Ureter (tissue), 1 donor: ENCODE measurements at regions not wholly inside any gene's neighbourhood (a gene's known extent, or its start where the extent isn't known, plus 50 kb on each side); places are given as distances from the start of the nearest gene placed in this dataset.

Source experiments
- DNase-seq: peaks from one replicate; pipeline ENCODE4 v3.0.0-alpha.2; 2020; ENCODE audit warnings: low spot score
- donor health status: DM: yes; HTN: yes; CAD: no.

- no peak for DNase-seq
Observed at GRCh38 chr6:139763468-139764210, 389.2 kb upstream of the CITED2 start.

GRCh38 chr6:139762587-139763031 lies 388.2 kb upstream of the CITED2 start:
- no peak for DNase-seq

DNA sequence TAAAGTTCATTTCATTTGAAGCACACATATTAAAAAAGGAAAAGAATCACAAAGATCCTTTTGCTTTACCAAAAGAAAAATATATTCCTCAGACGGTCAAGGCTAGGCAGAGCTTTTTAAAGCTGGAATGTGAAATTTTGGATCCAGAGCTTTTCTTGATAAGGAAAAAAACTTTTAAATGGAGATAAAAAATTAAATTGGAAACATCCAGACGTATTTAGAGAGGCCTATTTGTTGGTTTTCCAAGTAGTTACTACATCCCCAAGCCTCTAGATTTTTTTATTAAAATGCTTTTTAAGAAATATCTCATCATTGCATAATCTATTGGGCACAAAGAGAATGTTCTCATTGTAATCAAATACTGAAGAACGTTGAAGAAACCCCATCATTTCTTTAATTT lies 385.7 kb upstream of the CITED2 start:
- DNase-seq = no peak

GRCh38 chr6:139759086-139759485 lies 384.6 kb upstream of the CITED2 start:
- no peak for DNase-seq

- no peak for DNase-seq
Observed at GRCh38 chr6:139758209-139758611, 383.8 kb upstream of the CITED2 start.

DNA sequence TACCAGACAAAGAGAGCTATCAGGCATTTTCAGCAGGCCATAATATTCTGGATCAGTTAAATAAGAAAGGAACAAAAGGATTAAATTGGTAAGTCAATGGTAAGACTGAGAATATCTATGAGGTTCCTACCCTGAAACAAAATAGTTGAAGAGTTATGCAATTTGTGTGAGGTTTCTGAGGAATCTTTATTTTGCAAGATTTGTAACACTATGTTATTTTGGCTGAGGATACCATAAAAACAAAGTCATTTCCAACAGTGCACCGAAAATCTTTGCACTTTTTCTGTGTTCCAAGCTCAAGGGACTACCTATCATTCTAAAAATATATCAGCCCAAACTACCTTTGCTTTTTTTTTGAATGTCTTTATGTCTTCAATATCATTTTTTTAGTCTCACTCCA lies 383.3 kb upstream of the CITED2 start:
- no peak for DNase-seq

DNA sequence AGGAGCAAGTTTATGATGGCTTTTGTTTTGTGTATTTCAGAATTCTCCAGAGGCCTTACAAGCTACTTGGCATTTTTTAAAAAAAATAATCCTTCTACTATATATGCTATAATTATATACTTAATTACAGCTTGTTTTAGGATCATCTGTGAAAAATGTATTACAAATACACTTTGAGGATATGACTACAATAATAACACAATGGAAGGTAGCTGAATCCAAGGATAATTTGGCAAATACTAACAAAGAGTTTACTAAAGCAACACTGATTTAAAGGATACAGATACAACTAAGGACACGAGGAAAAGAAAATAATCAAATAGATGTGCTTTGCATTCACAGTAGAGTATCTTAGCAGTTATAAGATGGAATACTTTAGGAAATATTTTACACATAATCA lies 381.9 kb upstream of the CITED2 start:
- no peak for DNase-seq

- no peak for DNase-seq
Observed at GRCh38 chr6:139754898-139755775, 380.7 kb upstream of the CITED2 start.

DNA sequence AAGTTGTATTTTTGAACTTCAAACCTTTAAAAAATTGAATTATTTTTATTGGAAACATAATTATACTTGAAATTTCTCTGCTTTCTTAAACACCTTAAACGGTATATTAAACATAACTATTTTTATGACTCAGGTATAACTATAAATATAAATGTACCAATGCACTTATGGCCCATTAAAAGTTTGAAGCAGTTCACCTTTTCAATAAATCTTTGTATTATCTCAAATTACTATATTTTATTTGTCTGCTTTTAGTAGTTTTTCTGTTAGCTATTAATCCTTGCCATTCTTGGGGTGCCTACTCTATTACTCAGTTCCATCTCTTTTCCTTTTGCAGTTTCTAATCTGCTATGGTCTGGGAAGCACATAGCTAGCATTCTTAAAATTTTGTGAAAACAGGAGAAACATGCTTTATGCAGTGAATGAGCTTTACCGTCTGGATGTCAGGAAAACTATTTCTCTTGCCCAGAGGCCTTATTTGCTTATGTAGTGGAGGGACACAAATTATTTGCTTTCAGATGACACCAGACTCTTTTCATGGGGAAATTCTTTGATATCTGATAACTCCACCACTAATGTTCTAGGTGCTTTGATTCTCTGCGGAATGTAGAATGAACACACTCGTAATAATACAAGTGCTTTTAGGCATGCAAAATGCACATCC lies 378.9 kb upstream of the CITED2 start:
- DNase-seq = no peak

- DNase-seq = no peak
Observed at GRCh38 chr6:139752086-139752485, 377.6 kb upstream of the CITED2 start.

DNA sequence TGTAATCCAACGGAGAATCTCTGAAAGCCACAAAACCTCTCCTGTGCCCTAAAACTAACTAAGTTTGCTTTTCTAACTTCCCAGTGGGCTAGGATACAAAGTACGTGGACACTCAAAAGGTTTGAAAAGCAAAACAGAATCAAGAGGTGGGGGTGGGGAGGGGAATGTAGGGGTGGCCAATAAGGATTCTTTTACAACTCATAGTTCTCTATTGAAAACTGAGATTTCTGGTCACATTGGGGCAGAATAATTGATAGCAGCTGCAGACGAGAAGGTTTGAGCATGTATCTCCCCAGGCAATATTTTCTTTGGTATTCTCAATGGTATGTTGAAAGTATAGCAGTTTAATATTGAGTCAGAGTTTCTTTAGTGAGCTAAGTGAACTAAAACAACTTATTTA lies 376.7 kb upstream of the CITED2 start:
- no peak for DNase-seq

DNA sequence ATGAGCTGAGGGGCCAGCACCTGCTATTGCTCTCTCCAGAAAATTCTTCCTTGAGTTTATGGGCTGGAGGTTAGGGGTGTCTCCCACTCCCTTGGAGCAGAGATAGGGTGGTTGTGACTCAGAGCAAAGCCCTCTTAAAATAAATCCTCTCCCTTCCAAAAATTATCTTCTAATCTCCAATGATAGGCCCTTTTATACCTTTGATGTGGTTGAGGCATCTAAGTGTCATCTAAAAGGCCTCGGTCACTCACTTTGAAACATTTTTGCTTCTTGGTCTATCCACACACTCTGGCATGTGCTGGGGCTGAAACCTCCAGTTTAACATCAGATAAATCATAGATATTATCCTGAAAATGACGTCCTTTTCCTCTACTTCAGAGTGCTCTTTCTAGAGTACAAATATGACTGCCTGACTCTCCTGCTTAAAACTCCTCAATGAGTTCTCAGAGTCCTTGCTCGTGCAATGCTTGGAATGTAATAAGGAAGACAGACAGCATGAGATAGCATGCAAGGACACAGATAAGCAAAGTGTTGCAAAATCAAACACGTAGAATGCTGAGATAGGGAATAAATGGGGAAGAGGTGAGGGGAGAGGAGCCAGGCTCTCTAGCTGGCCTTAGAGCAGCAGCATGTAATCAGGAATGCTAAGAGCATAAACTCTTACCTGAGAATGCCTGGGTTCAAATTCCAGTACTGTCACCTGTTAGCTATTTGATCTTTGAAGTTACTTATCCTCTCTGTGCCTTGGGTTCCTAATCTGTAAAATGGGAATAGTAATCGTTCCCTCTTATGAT lies 374.1 kb upstream of the CITED2 start:
- DNase-seq = no peak

DNA sequence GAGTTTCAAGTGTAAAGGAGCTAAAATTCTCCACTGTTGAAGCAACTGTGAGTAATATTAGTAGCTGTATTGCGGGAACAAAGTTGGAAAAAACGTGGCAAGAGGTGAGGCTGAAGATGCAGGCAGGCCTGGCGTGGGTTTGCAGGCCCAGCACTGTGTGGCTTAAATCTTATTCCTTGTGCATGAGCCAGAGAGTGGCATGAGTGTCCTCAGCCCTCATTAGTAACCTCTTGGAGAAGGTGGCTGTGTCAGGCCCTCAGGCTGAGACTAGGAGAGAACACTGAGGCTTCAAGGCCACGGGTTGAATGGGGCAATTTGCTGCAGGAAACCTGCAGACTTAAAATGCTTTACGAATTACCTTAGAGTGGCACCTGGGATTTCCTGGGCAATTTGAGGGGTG lies 372.7 kb upstream of the CITED2 start:
- no peak for DNase-seq

DNA sequence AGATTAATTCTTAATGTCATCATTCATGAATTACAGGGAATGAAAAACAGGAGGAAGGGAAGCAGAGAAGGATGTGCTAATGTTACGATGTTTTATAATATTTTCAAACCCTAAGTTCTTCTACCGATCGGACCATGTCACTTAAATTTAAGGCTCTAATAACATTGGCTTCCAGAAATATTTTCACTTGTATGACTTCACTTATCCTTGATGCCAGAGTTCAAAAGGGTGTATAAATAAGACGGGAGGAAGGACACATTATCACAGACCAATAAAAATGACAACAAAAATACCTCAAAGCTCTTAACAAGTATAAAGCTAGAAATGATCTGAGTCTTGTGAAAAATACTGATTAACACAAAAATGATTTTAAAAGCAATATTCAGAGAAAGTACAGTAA lies 370.4 kb upstream of the CITED2 start:
- no peak for DNase-seq

GRCh38 chr6:139743664-139744437 lies 369.4 kb upstream of the CITED2 start:
- no peak for DNase-seq

DNA sequence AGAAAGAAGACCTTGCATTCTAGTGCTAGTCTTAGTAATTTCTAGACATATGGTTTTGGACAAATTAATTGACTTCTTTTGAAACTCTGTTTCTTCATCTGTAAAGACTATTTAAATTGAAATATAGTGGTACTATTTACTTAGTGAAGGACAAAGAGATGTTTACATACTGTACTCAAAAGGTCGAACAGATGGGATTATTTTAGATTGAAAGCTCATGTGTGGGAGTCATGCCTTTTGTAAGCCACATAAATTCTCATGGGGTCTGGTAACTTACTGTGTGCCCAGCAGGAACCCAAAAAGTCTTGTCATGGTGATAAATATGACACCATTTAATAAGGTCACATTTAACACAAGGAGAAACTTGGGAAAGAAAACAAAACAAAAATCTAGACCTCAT lies 368.2 kb upstream of the CITED2 start:
- no peak for DNase-seq

DNA sequence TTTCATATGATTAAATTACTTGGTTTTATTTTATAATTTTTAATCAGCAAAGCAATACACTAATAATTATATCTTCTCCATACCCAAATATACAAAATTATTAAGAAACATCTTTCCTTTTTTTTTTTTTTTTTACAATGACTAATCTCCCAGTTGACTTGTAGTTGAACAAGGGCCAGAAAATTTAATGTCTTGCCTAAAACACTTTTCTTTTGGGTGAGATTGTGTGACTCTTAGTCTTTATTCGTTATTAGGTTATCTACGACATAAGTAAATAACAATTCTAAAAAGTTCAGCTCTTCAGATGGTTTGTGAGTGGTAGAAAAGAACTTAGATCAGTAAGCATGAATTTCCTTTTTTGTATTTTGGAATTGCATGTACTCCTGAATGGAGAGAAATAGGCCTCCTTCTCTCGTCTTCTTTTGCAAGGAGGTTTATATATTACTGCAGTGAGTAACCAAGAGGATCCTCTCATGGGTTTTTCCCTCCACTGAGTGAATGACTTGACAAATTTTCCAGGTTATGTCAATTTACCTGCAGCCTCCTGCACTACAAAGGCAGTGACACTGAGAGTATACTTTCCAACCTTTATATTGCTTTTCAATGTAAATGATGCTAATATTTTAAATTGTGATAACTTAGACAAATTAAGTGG lies 364.5 kb upstream of the CITED2 start:
- no peak for DNase-seq

GRCh38 chr6:139736325-139736906 lies 362.0 kb upstream of the CITED2 start:
- DNase-seq = no peak

DNA sequence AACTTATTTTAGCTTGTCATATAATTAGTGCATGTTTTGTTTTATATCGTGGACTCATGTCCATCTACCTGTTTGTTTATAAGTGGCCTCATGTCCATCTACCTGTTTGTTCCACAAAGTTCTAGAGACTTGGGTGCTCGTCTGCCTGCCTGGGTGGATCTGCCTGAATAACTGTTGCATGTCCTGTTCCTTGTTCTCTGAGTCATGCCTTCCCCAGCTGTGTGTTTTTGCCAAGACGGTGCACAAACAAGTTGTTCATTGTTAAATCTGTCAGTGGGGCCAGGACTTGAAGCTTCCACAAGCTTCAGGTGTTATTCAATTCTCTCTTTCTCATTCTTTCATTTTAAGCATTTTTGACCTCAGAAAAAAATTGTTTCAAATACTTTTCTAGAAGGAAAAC lies 358.0 kb upstream of the CITED2 start:
- DNase-seq = no peak

GRCh38 chr6:139730340-139730974 lies 356.0 kb upstream of the CITED2 start:
- DNase-seq = no peak
